GM23248 (cell line): ENCODE measurements at regions not wholly inside any gene's neighbourhood (a gene's known extent, or its start where the extent isn't known, plus 50 kb on each side); places are given as distances from the start of the nearest gene placed in this dataset.
A peak's percentile ranks its signal among the peaks of the same experiment; 100 is the strongest.

ENCODE experiments used
- DNase-seq: peaks from one replicate; pipeline ENCODE4 v3.0.0-alpha.2; 2015
- H2AFZ ChIP-seq: fragments of 200-600 bp; sonication (generic); 2 replicates; pipeline ENCODE4 v1.6.1; 2016; ENCODE audit warnings: antibody characterized with exemption
- H3F3A ChIP-seq: fragments of 200-600 bp; sonication (generic); 2 replicates; pipeline ENCODE4 v1.6.1; 2016; ENCODE audit warnings: mild to moderate bottlenecking, antibody characterized with exemption, mixed run types; ENCODE audit not compliant: insufficient read depth
- H3K27ac ChIP-seq: fragments of 200-600 bp; sonication (generic); 2 replicates; pipeline ENCODE4 v1.5.1; 2016; ENCODE audit warnings: mild to moderate bottlenecking
- H3K27me3 ChIP-seq: fragments of 200-600 bp; sonication (generic); replicated peaks from 2 replicates; pipeline ENCODE4 v1.6.1; 2016; ENCODE audit warnings: mild to moderate bottlenecking; ENCODE audit not compliant: insufficient read depth
- H3K36me3 ChIP-seq: fragments of 200-600 bp; sonication (generic); 2 replicates; pipeline ENCODE4 v1.6.1; 2016; ENCODE audit warnings: low read depth, mild to moderate bottlenecking
- H3K4me1 ChIP-seq: fragments of 200-600 bp; sonication (generic); 2 replicates; pipeline ENCODE4 v1.6.1; 2016; ENCODE audit warnings: mild to moderate bottlenecking; ENCODE audit not compliant: insufficient read depth
- H3K4me2 ChIP-seq: fragments of 200-600 bp; sonication (generic); one replicate; pipeline ENCODE4 v1.6.1; 2016; ENCODE audit warnings: mild to moderate bottlenecking; ENCODE audit not compliant: unreplicated experiment
- H3K4me3 ChIP-seq: fragments of 200-600 bp; sonication (generic); 2 replicates; pipeline ENCODE4 v1.5.1; 2016; ENCODE audit warnings: mild to moderate bottlenecking
- H3K79me2 ChIP-seq: fragments of 200-600 bp; sonication (generic); 2 replicates; pipeline ENCODE4 v1.6.1; 2016; ENCODE audit warnings: mild to moderate bottlenecking; ENCODE audit not compliant: insufficient read depth
- H3K9ac ChIP-seq: fragments of 200-600 bp; sonication (generic); 2 replicates; pipeline ENCODE4 v1.6.1; 2016; ENCODE audit warnings: mild to moderate bottlenecking
- H3K9me2 ChIP-seq: fragments of 200-600 bp; sonication (generic); 2 replicates; pipeline ENCODE4 v1.6.1; 2016; ENCODE audit warnings: mixed run types, mild to moderate bottlenecking, moderate library complexity; ENCODE audit not compliant: insufficient read depth
- H3K9me3 ChIP-seq: fragments of 200-600 bp; sonication (generic); one replicate; pipeline ENCODE4 v1.6.1; 2017; ENCODE audit warnings: low read depth
- H4K20me1 ChIP-seq: fragments of 200-600 bp; sonication (generic); 2 replicates; pipeline ENCODE4 v1.6.0; 2016; ENCODE audit not compliant: insufficient read depth
- EZH2 ChIP-seq: fragments of 200-600 bp; sonication (generic); IDR thresholded peaks from 2 replicates; pipeline ENCODE4 v1.6.1; 2018; ENCODE audit warnings: antibody characterized with exemption, mild to moderate bottlenecking; ENCODE audit not compliant: insufficient read depth, poor library complexity, severe bottlenecking
- EZH2phosphoT487 ChIP-seq: fragments of 200-600 bp; sonication (generic); IDR thresholded peaks from 2 replicates; pipeline ENCODE4 v1.6.1; 2018; ENCODE audit warnings: antibody characterized with exemption, moderate library complexity, mild to moderate bottlenecking, low read depth; ENCODE audit not compliant: insufficient read depth
- WGBS, 2 experiments: methylation state at CpG; one replicate each; pipeline ENCODE4 v1.1.6; 2015 to 2017; ENCODE audit warnings: low lambda C conversion rate in 2 of 2, low coverage in 1 of 2; ENCODE audit errors: missing lambda C conversion rate in 2 of 2; 5-methylcytosine and 5-hydroxymethylcytosine counted together
- in situ Hi-C: fragments of 300-500 bp; cut with MboI; formaldehyde crosslinking; loops from 2 replicates; pipeline ENCODE4 v1.15.0; 2020

DNA sequence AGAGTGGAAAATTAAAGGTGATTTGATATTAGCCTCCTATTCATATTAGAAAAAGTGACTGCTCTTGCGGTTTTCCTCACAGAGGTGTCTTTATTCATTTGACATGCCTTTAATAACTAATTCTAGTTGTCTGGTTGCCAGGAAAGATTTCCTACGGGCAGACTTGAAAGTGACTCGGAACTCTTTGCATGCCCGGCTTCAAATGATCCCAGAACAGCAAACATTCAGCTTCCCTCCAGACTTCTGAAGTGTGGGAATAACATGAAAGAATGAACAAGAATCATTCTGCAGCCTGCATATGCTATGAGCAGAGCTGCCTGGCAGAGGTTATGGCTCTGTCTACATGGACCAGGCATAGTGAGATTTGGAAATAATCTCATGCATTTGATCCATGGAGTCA lies 89.6 kb upstream of the PKDCC start:
- H3F3A ChIP-seq: no peaks in the 10 kb centered on the region
- H4K20me1 ChIP-seq: no peaks in the 10 kb centered on the region
- H3K79me2 ChIP-seq: no peaks in the 10 kb centered on the region
- no peak for TF ChIP-seq EZH2phosphoT487
- TF ChIP-seq EZH2: no peak
- in situ Hi-C loops: no loop called here
- no peaks in the 10 kb centered on the region for H3K9me3 ChIP-seq
- DNase-seq: no peak
- no peak overlapping the region for H3K4me3 ChIP-seq
- WGBS, 2 experiments: 64 to 71% methylated on average over 4 of the region's 4 CpGs
- peaks cover 2% of the 10 kb centered on the region; the same call in 1 of the 2 replicates for H3K4me1 ChIP-seq
- H3K9ac ChIP-seq: no peak overlapping the region
- no peak overlapping the region for H3K27ac ChIP-seq
- H2AFZ ChIP-seq: no peak overlapping the region
- no peaks in the 10 kb centered on the region for H3K9me2 ChIP-seq
- no peaks in the 10 kb centered on the region for H3K36me3 ChIP-seq
- H3K4me2 ChIP-seq: no peak overlapping the region
- H3K27me3 ChIP-seq: peaks cover 13% of the 10 kb centered on the region

DNA sequence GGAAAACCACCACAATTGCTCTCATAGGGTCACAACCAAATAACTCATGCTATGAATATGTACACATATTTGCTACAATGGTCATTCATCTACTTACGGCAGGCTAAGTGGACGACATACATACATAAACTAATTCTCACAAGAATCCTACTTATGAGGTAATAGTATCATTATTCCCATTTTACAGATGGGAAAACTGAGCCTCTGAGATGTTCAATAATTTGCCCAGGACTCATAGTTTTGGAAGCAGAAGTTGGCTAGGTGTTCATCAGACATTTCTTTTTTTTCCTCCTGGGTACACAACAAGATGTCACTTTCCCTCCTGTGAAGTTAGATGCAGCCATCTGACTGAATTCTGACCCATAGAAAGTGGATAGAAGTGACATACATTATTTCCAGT lies 89.0 kb upstream of the PKDCC start:
- H4K20me1 ChIP-seq: no peaks in the 10 kb centered on the region
- no peak for DNase-seq
- H3K9ac ChIP-seq: no peak overlapping the region
- no peak overlapping the region for H3K4me2 ChIP-seq
- H3F3A ChIP-seq: no peaks in the 10 kb centered on the region
- TF ChIP-seq EZH2phosphoT487 (no peak), EZH2 (no peak)
- 83 to 87% methylated on average over 2 of the region's 2 CpGs for WGBS, 2 experiments
- in situ Hi-C loops: no loop called here
- peaks cover 7% of the 10 kb centered on the region for H3K4me1 ChIP-seq
- H3K36me3 ChIP-seq: no peaks in the 10 kb centered on the region
- H3K4me3 ChIP-seq: no peak overlapping the region
- H2AFZ ChIP-seq: no peak overlapping the region
- no peaks in the 10 kb centered on the region for H3K9me2 ChIP-seq
- H3K79me2 ChIP-seq: no peaks in the 10 kb centered on the region
- H3K27me3 ChIP-seq: peaks cover 13% of the 10 kb centered on the region
- H3K9me3 ChIP-seq: no peaks in the 10 kb centered on the region
- H3K27ac ChIP-seq: no peak overlapping the region

DNA sequence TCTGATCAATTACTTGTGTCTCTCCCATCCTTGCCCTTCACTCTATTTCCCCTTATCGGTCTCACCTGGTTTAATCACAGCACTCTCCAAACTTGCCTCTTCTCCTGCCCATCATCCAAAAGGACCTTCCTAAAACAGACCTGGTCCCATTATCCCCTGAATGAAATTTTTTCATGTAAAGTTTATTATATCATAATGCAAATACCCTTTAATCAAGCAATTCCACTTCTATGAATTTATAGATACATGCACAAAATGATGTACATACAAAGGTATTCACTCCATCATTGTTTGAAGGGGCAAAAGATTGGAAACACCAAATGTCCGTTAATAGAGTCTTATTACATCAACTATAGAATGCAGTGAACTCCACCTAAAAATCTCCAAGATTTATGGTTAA lies 88.1 kb upstream of the PKDCC start:
- Histone ChIP-seq H3K9me2 (no peaks in the 10 kb centered on the region), H3F3A (no peaks in the 10 kb centered on the region), H3K27me3 (peaks cover 13% of the 10 kb centered on the region), H2AFZ (no peak overlapping the region), H3K9me3 (no peaks in the 10 kb centered on the region), H3K27ac (no peak overlapping the region), H3K36me3 (no peaks in the 10 kb centered on the region), H3K79me2 (no peaks in the 10 kb centered on the region), H3K4me2 (no peak overlapping the region), H3K9ac (no peak overlapping the region), H3K4me1 (peaks cover 12% of the 10 kb centered on the region), H4K20me1 (no peaks in the 10 kb centered on the region), H3K4me3 (no peak overlapping the region)
- 67 to 73% methylated on average over 2 of the region's 2 CpGs for WGBS, 2 experiments
- DNase-seq: no peak
- TF ChIP-seq EZH2 (no peak), EZH2phosphoT487 (no peak)
- in situ Hi-C loops: no loop called here

DNA sequence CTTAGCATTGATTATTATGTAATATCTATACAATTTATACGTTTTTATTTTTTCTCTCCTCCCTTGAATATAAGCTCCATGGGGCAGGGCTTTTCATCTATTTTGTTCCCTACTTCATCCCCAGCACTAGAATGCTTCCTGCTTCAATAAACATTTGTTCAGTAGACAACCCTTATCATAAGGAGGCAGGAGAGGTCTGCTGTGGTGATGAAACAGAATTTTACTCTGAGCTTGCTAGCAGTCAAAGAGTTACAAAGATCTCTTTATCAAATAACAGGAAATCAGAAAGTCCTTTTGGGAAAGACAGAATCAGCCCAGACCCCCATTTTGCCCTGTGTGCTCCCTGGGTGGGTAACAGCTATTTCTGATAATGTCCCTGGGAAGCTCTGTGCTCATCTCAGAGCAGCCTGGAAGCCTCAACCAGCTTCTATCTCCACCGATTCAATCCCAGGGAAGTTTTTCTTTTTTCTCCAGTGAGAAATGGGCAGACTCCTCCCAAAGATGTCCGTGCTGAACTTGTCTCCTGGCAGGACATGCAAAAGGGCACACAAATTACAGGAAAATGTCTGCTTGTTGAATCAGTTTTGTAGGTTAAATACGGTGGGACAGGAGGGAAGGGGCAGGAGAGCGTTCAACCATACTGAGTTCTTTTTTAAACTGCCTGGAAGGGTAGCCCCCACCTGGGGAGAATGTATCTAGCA lies 84.7 kb upstream of the PKDCC start:
- no peaks in the 10 kb centered on the region for H3K79me2 ChIP-seq
- H2AFZ ChIP-seq: peak overlapping the region; percentile 27; the same call in 1 of the 2 replicates
- whole genome bisulfite sequencing, 2 experiments: 46 to 54% methylated on average over 5 of the region's 5 CpGs

More for the DNA sequence above, 84.7 kb upstream of the PKDCC start:
- H3K9me2 ChIP-seq: no peaks in the 10 kb centered on the region
- H3K36me3 ChIP-seq: no peaks in the 10 kb centered on the region
- H3K27ac ChIP-seq: no peak overlapping the region
- H3K4me3 ChIP-seq: no peak overlapping the region
- H3F3A ChIP-seq: peaks cover 11% of the 10 kb centered on the region
- in situ Hi-C loops: no loop called here
- H3K4me1 ChIP-seq: peaks cover 38% of the 10 kb centered on the region
- H3K9me3 ChIP-seq: no peaks in the 10 kb centered on the region
- no peaks in the 10 kb centered on the region for H4K20me1 ChIP-seq
- H3K27me3 ChIP-seq: peaks cover 13% of the 10 kb centered on the region
- peak; percentile 16 for DNase-seq
- TF ChIP-seq EZH2phosphoT487 (no peak), EZH2 (no peak)
- H3K9ac ChIP-seq: no peak overlapping the region
- no peak overlapping the region for H3K4me2 ChIP-seq
